ENCODE measurements at regions not wholly inside any gene's neighbourhood (a gene's known extent, or its start where the extent isn't known, plus 50 kb on each side); places are given as distances from the start of the nearest gene placed in this dataset.
"Not testable (repeated sequence)": the region's sequence is repeated elsewhere in the genome, so short reads cannot be mapped to it uniquely, and the experiment has no call there.

DNA sequence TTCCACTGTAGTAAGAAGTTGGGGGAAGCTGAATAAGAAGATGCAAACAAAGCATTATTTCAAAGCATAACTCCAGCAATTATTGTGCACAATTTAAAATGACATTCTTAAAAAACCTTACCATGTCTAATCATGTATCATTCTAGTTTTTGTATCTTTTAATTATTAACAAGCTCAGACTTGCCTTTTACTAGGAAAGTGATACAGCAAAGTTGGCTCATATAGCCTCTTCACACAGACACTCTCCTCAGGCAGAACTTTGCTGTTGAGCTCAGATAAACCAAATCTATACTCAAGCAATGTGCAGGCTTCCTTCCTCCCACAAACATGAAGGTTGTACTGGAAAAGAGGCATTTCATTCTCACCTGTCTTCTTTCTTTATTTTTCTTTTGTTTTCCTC lies 358.7 kb upstream of the EMCN start:
- TF ChIP-seq, protein P1, sequence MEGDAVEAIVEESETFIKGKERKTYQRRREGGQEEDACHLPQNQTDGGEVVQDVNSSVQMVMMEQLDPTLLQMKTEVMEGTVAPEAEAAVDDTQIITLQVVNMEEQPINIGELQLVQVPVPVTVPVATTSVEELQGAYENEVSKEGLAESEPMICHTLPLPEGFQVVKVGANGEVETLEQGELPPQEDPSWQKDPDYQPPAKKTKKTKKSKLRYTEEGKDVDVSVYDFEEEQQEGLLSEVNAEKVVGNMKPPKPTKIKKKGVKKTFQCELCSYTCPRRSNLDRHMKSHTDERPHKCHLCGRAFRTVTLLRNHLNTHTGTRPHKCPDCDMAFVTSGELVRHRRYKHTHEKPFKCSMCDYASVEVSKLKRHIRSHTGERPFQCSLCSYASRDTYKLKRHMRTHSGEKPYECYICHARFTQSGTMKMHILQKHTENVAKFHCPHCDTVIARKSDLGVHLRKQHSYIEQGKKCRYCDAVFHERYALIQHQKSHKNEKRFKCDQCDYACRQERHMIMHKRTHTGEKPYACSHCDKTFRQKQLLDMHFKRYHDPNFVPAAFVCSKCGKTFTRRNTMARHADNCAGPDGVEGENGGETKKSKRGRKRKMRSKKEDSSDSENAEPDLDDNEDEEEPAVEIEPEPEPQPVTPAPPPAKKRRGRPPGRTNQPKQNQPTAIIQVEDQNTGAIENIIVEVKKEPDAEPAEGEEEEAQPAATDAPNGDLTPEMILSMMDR (IDR thresholded peaks at IDR 0.05; ENCODE audit: partially characterized antibody, unreplicated experiment): no peak
- no peaks in the 10 kb centered on the region for H3K4me1 Mint-ChIP-seq (ENCODE audit: low read depth, unreplicated experiment)
- no peak overlapping the region for H3K27ac Mint-ChIP-seq (ENCODE audit: unreplicated experiment)
- H3K27me3 Mint-ChIP-seq (ENCODE audit: unreplicated experiment): no peaks in the 10 kb centered on the region
- H3K36me3 Mint-ChIP-seq (ENCODE audit: unreplicated experiment): no peaks in the 10 kb centered on the region
- no peaks in the 10 kb centered on the region for H3K9me3 Mint-ChIP-seq (ENCODE audit: unreplicated experiment)
- DNase-seq: no peak
- no peak overlapping the region for H3K4me3 Mint-ChIP-seq (ENCODE audit: unreplicated experiment)

DNA sequence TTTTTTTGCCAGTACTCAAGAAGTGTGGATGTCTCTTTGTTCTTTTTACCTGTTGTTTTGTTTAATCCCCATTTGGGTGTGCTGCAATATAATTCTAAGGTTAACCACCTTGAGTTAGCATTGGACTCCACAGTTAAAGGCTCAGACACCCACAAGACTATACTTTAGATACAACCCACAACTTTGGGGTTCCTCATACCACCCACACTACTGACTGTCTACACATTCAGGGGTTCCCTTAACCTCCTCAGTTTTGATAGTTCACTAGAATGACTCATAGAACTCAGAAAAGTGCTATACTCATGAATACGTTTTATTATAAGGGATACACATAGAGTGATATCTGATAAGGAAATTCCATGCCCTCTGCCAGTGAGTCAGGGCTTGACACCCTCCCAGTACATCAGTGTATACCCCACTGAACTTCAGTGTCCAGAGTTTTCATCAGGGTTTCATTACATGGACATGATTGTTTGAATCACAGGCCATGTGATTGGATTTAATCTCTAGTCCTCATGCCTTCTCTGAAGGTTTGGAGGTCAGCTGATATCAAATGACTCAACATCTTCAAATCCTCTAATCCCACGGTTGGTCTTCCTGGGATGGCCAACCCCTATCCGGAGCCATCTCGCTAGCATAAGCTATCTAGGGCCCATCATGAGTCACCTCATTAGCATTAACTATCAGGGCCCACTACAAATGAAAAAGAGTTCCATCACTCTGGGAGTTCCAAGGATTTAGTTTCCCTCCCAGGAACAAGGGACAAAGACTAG lies 357.7 kb upstream of the EMCN start:
- Mint-ChIP-seq H3K4me3 (ENCODE audit: unreplicated experiment) (no peak overlapping the region), H3K27ac (ENCODE audit: unreplicated experiment) (no peak overlapping the region), H3K4me1 (ENCODE audit: low read depth, unreplicated experiment) (no peaks in the 10 kb centered on the region), H3K9me3 (ENCODE audit: unreplicated experiment) (no peaks in the 10 kb centered on the region), H3K27me3 (ENCODE audit: unreplicated experiment) (no peaks in the 10 kb centered on the region), H3K36me3 (ENCODE audit: unreplicated experiment) (no peaks in the 10 kb centered on the region)
- DNase-seq: no peak
- TF ChIP-seq, protein P1 (IDR thresholded peaks at IDR 0.05; ENCODE audit: partially characterized antibody, unreplicated experiment): no peak

DNA sequence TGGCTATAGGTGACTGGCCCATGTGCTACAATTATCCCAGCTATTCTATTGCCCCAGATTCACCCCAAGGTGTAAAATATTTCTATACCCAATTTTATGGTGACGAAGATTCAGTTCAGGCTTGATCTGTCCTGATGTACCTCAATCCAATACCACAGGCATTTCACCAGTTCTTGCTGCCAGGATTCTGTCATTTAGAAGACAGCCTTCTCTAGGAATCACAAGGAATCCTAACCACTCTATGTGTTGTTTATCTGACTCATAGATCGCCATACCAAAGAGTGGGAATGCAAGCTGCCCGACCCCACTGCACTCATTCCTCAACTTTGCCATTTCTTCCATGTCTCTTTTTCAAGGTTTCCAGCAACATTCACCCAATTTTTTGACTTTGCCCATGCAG lies 355.0 kb upstream of the EMCN start:
- TF ChIP-seq, protein P1 (IDR thresholded peaks at IDR 0.05; ENCODE audit: partially characterized antibody, unreplicated experiment): no peak
- no peak for DNase-seq
- no peak overlapping the region for H3K27ac Mint-ChIP-seq (ENCODE audit: unreplicated experiment)
- no peaks in the 10 kb centered on the region for H3K27me3 Mint-ChIP-seq (ENCODE audit: unreplicated experiment)
- no peak overlapping the region for H3K4me3 Mint-ChIP-seq (ENCODE audit: unreplicated experiment)
- H3K36me3 Mint-ChIP-seq (ENCODE audit: unreplicated experiment): no peaks in the 10 kb centered on the region
- H3K9me3 Mint-ChIP-seq (ENCODE audit: unreplicated experiment): no peaks in the 10 kb centered on the region
- no peaks in the 10 kb centered on the region for H3K4me1 Mint-ChIP-seq (ENCODE audit: low read depth, unreplicated experiment)

DNA sequence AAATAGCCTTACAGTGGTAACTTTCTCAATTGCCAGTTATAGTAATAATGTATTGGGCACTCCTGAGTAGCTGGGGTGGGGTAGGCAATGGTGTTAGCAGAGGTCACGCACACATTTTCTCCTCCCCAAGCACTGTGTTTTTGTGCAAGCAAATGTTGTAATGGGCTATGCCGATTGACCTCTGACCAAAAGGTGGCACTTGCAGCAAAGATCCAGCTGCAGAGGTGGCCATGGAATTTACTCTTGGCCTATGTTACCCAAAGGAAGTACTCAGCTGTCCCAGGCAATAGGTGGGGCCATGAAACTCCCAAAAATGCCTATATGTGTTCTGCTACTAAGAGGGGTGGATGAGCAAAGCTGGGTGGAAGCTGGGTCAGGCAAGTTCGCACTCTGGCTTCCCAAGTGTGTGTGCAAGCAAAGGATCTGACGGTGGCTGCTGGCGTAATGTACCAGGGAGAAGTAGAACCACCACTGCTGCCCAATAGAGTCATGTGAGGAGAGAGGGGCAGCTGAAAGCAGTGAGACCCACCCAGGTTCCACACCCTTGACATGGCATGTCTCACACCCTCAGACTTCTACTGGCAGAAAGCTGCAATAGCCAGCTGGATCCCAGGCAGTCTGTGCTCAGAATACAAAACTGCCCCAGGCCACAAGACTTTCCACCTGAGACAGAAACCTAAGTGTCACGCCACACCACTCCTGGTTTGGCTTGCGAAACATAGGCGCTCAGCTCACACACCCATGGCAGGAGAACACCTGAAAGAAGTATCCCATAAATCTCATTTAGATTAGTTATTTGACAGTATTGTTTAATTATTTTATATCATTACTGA lies 353.3 kb upstream of the EMCN start:
- Mint-ChIP-seq H3K27me3 (ENCODE audit: unreplicated experiment) (no peaks in the 10 kb centered on the region), H3K9me3 (ENCODE audit: unreplicated experiment) (no peaks in the 10 kb centered on the region), H3K36me3 (ENCODE audit: unreplicated experiment) (peaks cover 2% of the 10 kb centered on the region), H3K27ac (ENCODE audit: unreplicated experiment) (no peak overlapping the region), H3K4me1 (ENCODE audit: low read depth, unreplicated experiment) (no peaks in the 10 kb centered on the region), H3K4me3 (ENCODE audit: unreplicated experiment) (no peak overlapping the region)
- TF ChIP-seq, protein P1 (IDR thresholded peaks at IDR 0.05; ENCODE audit: partially characterized antibody, unreplicated experiment): no peak
- DNase-seq: no peak

DNA sequence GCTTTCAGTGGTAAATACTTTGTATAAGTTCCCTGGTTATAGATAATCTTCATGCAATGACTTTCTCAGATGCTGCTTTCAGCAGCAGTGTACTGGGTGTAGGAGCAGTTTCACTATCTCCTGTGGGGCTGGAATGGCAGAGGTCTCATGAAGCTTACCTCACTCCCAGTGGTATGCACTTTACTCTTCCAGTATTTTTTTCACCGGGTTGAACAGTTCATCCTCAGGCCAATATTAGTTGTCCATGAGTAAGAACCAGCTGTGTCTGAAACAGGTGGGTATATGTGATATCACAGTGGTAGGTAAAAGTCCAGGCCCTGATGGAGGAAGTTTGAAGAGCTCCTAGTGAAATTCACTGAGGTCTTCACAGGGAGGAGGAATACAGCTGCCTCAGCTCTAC lies 351.5 kb upstream of the EMCN start:
- TF ChIP-seq, protein P1 (IDR thresholded peaks at IDR 0.05; ENCODE audit: partially characterized antibody, unreplicated experiment): no peak
- Mint-ChIP-seq H3K27me3 (ENCODE audit: unreplicated experiment) (no peaks in the 10 kb centered on the region), H3K4me1 (ENCODE audit: low read depth, unreplicated experiment) (no peaks in the 10 kb centered on the region), H3K36me3 (ENCODE audit: unreplicated experiment) (peaks cover 5% of the 10 kb centered on the region), H3K27ac (ENCODE audit: unreplicated experiment) (no peak overlapping the region), H3K4me3 (ENCODE audit: unreplicated experiment) (no peak overlapping the region), H3K9me3 (ENCODE audit: unreplicated experiment) (peaks cover 2% of the 10 kb centered on the region)
- DNase-seq: no peak

DNA sequence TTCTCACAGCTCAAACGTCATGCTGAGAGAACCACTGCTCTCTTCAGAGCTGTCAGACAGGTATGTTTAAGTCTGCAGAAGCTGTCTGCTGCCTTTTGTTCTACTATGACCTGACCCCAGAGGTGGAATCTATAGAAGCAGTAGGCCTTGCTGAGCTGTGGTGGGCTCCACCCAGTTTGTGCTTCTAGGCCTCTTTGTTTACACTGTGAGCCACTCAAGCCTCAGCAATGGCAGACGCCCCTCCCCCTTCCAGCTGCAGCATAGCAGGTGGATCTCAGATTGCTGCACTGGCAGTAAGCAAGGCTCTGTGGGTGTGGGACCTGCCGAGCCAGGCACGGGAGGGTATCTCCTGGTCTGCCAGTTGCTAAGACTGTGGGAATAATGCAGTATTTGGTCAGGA lies 350.5 kb upstream of the EMCN start:
- peak; percentile 19 for DNase-seq
- not testable (repeated sequence) for H3K4me1 Mint-ChIP-seq (ENCODE audit: low read depth, unreplicated experiment); H3K27ac Mint-ChIP-seq (ENCODE audit: unreplicated experiment); H3K36me3 Mint-ChIP-seq (ENCODE audit: unreplicated experiment); H3K4me3 Mint-ChIP-seq (ENCODE audit: unreplicated experiment); H3K9me3 Mint-ChIP-seq (ENCODE audit: unreplicated experiment); H3K27me3 Mint-ChIP-seq (ENCODE audit: unreplicated experiment)

All from glutamatergic neuron (in vitro differentiated cells).